Vagina (tissue), 2 donors: ENCODE measurements at regions not wholly inside any gene's neighbourhood (a gene's known extent, or its start where the extent isn't known, plus 50 kb on each side); places are given as distances from the start of the nearest gene placed in this dataset.

Experiments
- CTCF ChIP-seq, 3 experiments: fragments of 450-650 bp in 2 of 3; fragments of 200-600 bp in 1 of 3; sonication (generic) in 1 of 3; IDR thresholded peaks; one replicate each; pipeline ENCODE4 v1.5.1; 2017 to 2019; ENCODE audit warnings: antibody characterized with exemption in 3 of 3, mild to moderate bottlenecking in 2 of 3, moderate library complexity in 2 of 3
- POLR2A ChIP-seq, 2 donors: fragments of 450-650 bp; IDR thresholded peaks; one replicate each; pipeline ENCODE4 v1.6.1; 2017; ENCODE audit warnings: antibody characterized with exemption in 2 of 2, mild to moderate bottlenecking in 2 of 2, moderate library complexity in 2 of 2

DNA sequence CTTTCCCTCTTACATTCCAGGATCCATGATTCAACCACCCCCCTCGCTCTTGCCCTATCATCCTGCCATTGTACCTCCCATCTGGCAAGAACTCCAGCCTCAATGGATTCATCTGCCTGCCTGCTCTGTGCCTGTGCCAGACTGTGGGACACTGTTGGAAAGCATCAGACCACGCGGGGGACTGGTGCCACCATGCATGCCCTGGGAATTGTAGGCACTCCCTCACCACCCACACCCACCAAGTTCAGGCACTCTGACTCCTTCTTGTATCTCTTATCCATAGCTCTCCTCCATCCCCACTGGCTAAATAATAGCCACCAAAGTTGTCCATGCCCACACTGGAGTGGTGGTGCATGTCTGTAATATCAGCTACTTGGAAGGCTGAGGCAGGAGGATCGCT, 143.8 kb downstream of the TPRA1 start:
- TF ChIP-seq POLR2A (IDR thresholded peaks at IDR 0.05), result no peak
- TF ChIP-seq CTCF (IDR thresholded peaks at IDR 0.05), result no peak
